ENCODE measurements at regions not wholly inside any gene's neighbourhood (a gene's known extent, or its start where the extent isn't known, plus 50 kb on each side); places are given as distances from the start of the nearest gene placed in this dataset.

DNA sequence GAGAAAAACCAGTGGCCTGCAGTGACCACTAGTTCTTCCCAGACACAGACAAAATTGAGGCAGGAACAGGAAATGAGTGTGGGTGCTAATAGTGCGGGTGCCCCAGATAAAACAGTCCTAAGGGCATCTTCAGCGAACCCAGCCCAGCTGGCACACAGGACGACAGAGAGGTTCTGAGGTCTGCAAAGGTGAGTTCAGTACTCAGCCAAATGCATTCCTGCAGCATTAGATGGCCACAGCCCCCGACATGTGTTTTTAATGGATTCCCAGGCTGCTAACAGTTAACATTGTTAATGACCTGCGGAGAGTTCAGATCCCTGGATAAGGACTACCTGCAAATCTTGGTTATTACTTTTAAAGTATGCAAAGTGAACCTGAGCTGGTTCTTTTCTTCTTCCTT lies 196.0 kb downstream of the HIBADH start:
- TF ChIP-seq, protein P1, sequence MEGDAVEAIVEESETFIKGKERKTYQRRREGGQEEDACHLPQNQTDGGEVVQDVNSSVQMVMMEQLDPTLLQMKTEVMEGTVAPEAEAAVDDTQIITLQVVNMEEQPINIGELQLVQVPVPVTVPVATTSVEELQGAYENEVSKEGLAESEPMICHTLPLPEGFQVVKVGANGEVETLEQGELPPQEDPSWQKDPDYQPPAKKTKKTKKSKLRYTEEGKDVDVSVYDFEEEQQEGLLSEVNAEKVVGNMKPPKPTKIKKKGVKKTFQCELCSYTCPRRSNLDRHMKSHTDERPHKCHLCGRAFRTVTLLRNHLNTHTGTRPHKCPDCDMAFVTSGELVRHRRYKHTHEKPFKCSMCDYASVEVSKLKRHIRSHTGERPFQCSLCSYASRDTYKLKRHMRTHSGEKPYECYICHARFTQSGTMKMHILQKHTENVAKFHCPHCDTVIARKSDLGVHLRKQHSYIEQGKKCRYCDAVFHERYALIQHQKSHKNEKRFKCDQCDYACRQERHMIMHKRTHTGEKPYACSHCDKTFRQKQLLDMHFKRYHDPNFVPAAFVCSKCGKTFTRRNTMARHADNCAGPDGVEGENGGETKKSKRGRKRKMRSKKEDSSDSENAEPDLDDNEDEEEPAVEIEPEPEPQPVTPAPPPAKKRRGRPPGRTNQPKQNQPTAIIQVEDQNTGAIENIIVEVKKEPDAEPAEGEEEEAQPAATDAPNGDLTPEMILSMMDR (IDR thresholded peaks at IDR 0.05): no peak
- TF ChIP-seq SP1 (CRISPR knock-in tag; conservative IDR thresholded peaks at IDR 0.05): no peak
- TF ChIP-seq, protein P2, sequence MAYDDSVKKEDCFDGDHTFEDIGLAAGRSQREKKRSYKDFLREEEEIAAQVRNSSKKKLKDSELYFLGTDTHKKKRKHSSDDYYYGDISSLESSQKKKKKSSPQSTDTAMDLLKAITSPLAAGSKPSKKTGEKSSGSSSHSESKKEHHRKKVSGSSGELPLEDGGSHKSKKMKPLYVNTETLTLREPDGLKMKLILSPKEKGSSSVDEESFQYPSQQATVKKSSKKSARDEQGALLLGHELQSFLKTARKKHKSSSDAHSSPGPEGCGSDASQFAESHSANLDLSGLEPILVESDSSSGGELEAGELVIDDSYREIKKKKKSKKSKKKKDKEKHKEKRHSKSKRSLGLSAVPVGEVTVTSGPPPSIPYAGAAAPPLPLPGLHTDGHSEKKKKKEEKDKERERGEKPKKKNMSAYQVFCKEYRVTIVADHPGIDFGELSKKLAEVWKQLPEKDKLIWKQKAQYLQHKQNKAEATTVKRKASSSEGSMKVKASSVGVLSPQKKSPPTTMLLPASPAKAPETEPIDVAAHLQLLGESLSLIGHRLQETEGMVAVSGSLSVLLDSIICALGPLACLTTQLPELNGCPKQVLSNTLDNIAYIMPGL (CRISPR knock-in tag; IDR thresholded peaks at IDR 0.05): no peak
- TF ChIP-seq, protein P3, sequence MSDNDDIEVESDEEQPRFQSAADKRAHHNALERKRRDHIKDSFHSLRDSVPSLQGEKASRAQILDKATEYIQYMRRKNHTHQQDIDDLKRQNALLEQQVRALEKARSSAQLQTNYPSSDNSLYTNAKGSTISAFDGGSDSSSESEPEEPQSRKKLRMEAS (CRISPR knock-in tag; IDR thresholded peaks at IDR 0.05): no peak
- no peak for TF ChIP-seq CBFB (CRISPR knock-in tag; IDR thresholded peaks at IDR 0.05; ENCODE audit: low read depth)
- no peak for TF ChIP-seq RELA (CRISPR knock-in tag; IDR thresholded peaks at IDR 0.05; ENCODE audit: borderline replicate concordance)
- TF ChIP-seq ZNF121 (CRISPR knock-in tag; IDR thresholded peaks at IDR 0.05): no peak
- TF ChIP-seq, protein P4, sequence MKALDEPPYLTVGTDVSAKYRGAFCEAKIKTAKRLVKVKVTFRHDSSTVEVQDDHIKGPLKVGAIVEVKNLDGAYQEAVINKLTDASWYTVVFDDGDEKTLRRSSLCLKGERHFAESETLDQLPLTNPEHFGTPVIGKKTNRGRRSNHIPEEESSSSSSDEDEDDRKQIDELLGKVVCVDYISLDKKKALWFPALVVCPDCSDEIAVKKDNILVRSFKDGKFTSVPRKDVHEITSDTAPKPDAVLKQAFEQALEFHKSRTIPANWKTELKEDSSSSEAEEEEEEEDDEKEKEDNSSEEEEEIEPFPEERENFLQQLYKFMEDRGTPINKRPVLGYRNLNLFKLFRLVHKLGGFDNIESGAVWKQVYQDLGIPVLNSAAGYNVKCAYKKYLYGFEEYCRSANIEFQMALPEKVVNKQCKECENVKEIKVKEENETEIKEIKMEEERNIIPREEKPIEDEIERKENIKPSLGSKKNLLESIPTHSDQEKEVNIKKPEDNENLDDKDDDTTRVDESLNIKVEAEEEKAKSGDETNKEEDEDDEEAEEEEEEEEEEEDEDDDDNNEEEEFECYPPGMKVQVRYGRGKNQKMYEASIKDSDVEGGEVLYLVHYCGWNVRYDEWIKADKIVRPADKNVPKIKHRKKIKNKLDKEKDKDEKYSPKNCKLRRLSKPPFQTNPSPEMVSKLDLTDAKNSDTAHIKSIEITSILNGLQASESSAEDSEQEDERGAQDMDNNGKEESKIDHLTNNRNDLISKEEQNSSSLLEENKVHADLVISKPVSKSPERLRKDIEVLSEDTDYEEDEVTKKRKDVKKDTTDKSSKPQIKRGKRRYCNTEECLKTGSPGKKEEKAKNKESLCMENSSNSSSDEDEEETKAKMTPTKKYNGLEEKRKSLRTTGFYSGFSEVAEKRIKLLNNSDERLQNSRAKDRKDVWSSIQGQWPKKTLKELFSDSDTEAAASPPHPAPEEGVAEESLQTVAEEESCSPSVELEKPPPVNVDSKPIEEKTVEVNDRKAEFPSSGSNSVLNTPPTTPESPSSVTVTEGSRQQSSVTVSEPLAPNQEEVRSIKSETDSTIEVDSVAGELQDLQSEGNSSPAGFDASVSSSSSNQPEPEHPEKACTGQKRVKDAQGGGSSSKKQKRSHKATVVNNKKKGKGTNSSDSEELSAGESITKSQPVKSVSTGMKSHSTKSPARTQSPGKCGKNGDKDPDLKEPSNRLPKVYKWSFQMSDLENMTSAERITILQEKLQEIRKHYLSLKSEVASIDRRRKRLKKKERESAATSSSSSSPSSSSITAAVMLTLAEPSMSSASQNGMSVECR (CRISPR knock-in tag; IDR thresholded peaks at IDR 0.05; ENCODE audit: borderline replicate concordance): no peak
- TF ChIP-seq, protein P5, sequence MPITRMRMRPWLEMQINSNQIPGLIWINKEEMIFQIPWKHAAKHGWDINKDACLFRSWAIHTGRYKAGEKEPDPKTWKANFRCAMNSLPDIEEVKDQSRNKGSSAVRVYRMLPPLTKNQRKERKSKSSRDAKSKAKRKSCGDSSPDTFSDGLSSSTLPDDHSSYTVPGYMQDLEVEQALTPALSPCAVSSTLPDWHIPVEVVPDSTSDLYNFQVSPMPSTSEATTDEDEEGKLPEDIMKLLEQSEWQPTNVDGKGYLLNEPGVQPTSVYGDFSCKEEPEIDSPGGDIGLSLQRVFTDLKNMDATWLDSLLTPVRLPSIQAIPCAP (CRISPR knock-in tag; IDR thresholded peaks at IDR 0.05): no peak
- TF ChIP-seq GABPB1 (CRISPR knock-in tag; IDR thresholded peaks at IDR 0.05): no peak

Measured in WTC11 (cell line).